ENCODE measurements at regions not wholly inside any gene's neighbourhood (a gene's known extent, or its start where the extent isn't known, plus 50 kb on each side); places are given as distances from the start of the nearest gene placed in this dataset.
"Not testable (repeated sequence)": the region's sequence is repeated elsewhere in the genome, so short reads cannot be mapped to it uniquely, and the experiment has no call there.

GRCh38 chr6:168934660-168935627 is 318.7 kb downstream of the THBS2 start:
- DNase-seq, result no peak

- DNase-seq, result not testable (repeated sequence)
Measured at GRCh38 chr6:168932171-168932570, 321.5 kb downstream of the THBS2 start.

GRCh38 chr6:168931072-168931471 is 322.6 kb downstream of the THBS2 start:
- not testable (repeated sequence) for DNase-seq

- DNase-seq, result no peak
Measured at GRCh38 chr6:168929871-168930450, 323.7 kb downstream of the THBS2 start.

GRCh38 chr6:168928012-168928411 is 325.6 kb downstream of the THBS2 start:
- DNase-seq, result no peak

- no peak for DNase-seq
Measured at GRCh38 chr6:168927026-168927425, 326.6 kb downstream of the THBS2 start.

- no peak for DNase-seq
Measured at GRCh38 chr6:168926306-168926705, 327.3 kb downstream of the THBS2 start.

GRCh38 chr6:168925671-168926070 is 328.0 kb downstream of the THBS2 start:
- no peak for DNase-seq

GRCh38 chr6:168923171-168923570 is 330.5 kb downstream of the THBS2 start:
- DNase-seq, result no peak

GRCh38 chr6:168922436-168922835 is 331.2 kb downstream of the THBS2 start:
- DNase-seq, result no peak

GRCh38 chr6:168920289-168920688 is 333.4 kb downstream of the THBS2 start:
- no peak for DNase-seq

GRCh38 chr6:168919470-168920179 is 334.0 kb downstream of the THBS2 start:
- no peak for DNase-seq

- DNase-seq, result no peak
Measured at GRCh38 chr6:168916576-168917211, 337.0 kb downstream of the THBS2 start.

- no peak for DNase-seq
Measured at GRCh38 chr6:168915855-168916254, 337.8 kb downstream of the THBS2 start.

- no peak for DNase-seq
Measured at GRCh38 chr6:168915242-168915641, 338.4 kb downstream of the THBS2 start.

GRCh38 chr6:168913866-168914469 is 339.7 kb downstream of the THBS2 start:
- DNase-seq, result no peak

- DNase-seq, result not testable (repeated sequence)
Measured at GRCh38 chr6:168913231-168913865, 340.3 kb downstream of the THBS2 start.

GRCh38 chr6:168909288-168909687 is 344.4 kb downstream of the THBS2 start:
- DNase-seq, result no peak

- no peak for DNase-seq
Measured at GRCh38 chr6:168908887-168909286, 344.8 kb downstream of the THBS2 start.

- no peak for DNase-seq
Measured at GRCh38 chr6:168908166-168908565, 345.5 kb downstream of the THBS2 start.

GRCh38 chr6:168906391-168906790 is 347.3 kb downstream of the THBS2 start:
- DNase-seq, result no peak

Measured in right kidney (tissue), 1 donor.